VCaP (cell line): ENCODE measurements at regions not wholly inside any gene's neighbourhood (a gene's known extent, or its start where the extent isn't known, plus 50 kb on each side); places are given as distances from the start of the nearest gene placed in this dataset.

Experiments
- H3K27ac ChIP-seq: fragments of 450-650 bp; 2 replicates; pipeline ENCODE4 v1.5.1; 2017
- TF ChIP-seq, protein P1 (sequence below): fragments of 450-650 bp; conservative IDR thresholded peaks from 2 replicates; pipeline ENCODE4 v1.5.1; 2017; ENCODE audit warnings: mild to moderate bottlenecking, moderate library complexity

DNA sequence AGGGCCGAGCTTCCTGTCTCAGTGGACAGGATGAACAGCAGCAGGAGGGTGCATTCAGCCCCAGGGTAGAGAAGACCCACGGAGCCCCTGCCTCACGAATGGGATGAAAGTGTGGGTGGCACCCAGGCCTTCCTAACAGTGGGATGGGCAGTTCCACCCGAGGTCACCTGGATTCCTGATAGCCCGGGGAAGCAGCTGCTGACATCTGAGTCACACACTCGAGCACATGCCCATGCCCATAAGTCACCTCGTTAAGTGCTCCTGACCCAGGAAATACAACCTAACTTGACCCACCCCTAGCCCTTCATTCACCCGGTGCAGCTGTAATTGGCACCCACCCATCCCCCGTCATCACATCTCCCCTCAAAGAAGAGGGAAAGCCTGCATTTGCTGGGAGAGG lies 85.3 kb upstream of the FOXF1 start:
- no peak overlapping the region for H3K27ac ChIP-seq
- TF ChIP-seq, protein P1, sequence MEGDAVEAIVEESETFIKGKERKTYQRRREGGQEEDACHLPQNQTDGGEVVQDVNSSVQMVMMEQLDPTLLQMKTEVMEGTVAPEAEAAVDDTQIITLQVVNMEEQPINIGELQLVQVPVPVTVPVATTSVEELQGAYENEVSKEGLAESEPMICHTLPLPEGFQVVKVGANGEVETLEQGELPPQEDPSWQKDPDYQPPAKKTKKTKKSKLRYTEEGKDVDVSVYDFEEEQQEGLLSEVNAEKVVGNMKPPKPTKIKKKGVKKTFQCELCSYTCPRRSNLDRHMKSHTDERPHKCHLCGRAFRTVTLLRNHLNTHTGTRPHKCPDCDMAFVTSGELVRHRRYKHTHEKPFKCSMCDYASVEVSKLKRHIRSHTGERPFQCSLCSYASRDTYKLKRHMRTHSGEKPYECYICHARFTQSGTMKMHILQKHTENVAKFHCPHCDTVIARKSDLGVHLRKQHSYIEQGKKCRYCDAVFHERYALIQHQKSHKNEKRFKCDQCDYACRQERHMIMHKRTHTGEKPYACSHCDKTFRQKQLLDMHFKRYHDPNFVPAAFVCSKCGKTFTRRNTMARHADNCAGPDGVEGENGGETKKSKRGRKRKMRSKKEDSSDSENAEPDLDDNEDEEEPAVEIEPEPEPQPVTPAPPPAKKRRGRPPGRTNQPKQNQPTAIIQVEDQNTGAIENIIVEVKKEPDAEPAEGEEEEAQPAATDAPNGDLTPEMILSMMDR = no peak

DNA sequence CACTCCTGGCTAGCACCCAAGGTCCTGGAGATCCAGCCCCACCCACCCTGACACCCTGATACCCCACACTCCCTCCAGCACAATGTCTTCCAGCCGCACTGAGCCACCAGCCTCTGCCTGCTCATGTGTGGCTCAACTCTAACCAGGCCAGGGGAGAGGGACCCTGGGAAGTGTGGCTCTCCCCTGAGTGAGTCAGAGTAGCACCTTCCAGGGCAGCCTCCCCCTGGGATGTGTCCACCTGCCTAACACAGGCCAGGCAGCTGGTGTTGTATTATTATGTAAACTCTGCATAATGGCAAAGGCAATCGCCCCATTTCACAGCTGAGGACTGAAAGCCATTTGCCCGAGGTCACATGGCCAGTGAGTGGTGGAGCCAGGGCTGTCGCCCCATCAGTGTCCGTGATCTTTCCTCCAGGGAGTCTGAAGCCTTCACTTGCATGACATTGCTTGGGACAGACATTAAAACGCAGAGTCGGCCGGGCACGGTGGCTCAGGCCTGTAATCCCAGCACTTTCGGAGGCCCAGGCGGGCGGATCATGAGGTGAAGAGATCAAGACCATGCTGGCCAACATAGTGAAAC lies 84.2 kb upstream of the FOXF1 start:
- no peak overlapping the region for H3K27ac ChIP-seq
- TF ChIP-seq, protein P1 = no peak

DNA sequence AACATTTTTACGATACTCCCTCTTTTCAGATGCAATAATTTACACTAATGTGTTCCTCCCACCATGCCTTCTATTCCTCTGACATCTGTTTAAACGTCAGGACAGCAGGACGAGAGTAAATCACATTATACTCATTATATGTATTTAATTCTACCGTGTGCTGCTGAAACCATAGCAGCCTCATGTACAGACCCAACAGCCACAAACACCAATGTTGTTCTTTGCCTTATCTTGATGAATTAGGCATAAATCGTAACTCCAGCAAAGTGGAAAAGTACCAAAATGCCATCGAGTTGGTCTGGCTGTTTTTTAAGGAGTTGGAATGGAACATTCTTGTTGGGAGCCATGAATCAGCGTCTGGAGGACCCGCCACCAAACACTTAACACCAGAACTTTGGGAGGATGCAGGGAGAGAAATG lies 82.9 kb upstream of the FOXF1 start:
- no peak overlapping the region for H3K27ac ChIP-seq
- TF ChIP-seq, protein P1 = no peak

DNA sequence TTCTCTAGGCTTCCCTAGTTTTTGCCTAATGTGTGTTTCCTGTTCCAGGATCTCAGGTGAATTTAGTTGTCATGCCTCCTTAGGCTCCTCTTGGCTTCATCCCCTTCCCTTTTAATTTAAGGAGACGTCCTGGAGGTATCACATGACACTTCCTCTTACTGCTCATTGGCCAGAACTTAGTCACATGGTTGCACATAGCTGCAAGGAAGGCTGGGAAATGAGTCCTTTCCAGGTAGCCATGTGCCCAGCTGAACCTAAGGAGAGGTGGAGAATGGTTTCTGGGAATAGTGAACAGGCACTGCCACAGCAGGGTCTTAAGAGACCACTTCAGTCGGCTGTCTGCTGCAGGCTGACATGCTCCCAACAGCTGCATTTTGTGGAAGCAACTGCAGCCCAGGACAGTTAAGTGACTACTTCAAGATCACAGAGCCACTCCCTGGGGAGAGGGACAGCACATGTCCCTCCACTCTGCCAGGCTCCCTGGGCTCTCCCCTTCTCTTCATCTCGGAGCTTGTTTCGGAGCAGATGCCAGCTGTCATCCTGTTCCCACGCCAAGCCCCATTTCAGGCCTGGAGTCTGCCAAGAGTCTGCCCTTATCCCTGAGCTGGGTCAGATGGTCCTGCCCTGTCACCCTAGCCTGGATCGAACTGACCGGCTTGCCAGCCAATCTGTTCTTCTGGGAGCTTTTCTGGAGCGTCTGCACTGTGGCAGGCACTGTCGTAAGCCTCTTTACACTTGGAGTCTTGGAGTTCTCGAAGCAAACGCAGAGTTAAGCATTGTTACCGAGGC lies 81.4 kb upstream of the FOXF1 start:
- TF ChIP-seq, protein P1 = no peak
- H3K27ac ChIP-seq = no peak overlapping the region

DNA sequence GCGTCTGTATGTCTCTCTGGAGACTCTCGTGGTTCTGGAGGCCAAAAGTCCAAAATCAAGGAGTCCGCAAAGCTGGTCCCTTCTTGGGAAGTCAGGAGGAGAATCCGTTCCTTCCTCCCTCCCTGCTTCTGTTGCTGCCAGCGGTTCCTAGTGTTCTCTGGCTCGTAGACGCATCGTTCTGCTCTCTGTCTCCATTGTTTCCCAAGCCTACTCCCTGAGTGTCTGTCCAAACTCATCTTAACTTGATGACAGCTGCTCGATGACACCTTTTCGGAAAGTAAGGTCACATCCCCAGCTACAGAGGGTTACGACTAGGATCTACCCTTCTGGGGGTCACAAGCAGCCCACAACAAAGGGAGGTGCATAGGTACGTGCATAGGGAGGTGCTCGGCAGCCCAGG lies 80.7 kb upstream of the FOXF1 start:
- no peak overlapping the region for H3K27ac ChIP-seq
- TF ChIP-seq, protein P1 = no peak

DNA sequence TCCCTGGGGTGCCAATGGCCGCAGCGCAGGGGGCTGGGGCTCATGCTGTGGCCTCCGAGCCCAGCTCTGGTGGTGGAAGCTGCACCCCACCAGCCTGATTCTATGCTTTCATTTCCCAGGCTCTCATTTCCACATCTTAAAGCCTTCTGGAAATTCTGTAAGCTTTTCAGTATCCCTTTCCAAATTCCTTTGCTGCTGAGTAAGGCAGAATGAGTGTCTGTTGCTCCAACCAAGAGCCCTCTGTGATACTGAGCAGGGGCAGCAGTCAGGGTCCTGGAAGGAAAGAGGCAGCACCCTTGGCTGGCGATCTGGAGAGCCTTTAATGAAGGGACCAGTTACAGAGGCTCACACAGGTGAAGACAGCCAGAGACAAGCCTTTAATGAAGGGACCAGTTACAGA lies 79.5 kb upstream of the FOXF1 start:
- no peak overlapping the region for H3K27ac ChIP-seq
- TF ChIP-seq, protein P1 = no peak

DNA sequence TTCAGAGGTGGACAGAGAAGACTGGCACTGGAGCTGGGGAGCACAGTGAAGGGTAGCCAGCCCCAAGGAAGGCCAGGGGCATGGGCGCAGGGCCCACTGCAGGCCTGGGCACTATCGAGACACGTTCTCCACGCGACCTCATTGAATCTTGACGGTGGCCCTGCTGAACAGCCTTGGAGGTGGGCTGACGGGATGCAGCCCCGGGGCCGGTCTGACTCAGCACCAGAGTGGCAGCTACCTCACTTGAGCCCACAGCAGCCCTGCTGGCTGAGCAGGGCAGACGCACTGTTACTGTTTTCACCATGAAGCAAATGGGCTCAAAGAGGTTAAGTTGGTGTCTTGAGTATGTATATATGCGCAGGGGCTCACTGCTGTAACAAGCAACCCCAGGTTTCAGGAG lies 78.8 kb upstream of the FOXF1 start:
- TF ChIP-seq, protein P1 = no peak
- H3K27ac ChIP-seq = no peak overlapping the region
